KMS-11 (cell line): ENCODE measurements at regions not wholly inside any gene's neighbourhood (a gene's known extent, or its start where the extent isn't known, plus 50 kb on each side); places are given as distances from the start of the nearest gene placed in this dataset.

Experiments
- H2AFZ ChIP-seq: fragments of 200-600 bp; sonication (generic); 2 replicates; pipeline ENCODE4 v1.6.1; 2016; ENCODE audit warnings: antibody characterized with exemption, mixed run types, low read depth
- H3K27ac ChIP-seq: fragments of 200-600 bp; sonication (generic); 2 replicates; pipeline ENCODE4 v1.6.1; 2016; ENCODE audit warnings: mild to moderate bottlenecking, mixed run types
- H3K27me3 ChIP-seq: fragments of 200-600 bp; sonication (generic); 2 replicates; pipeline ENCODE4 v1.6.1; 2017; ENCODE audit warnings: mild to moderate bottlenecking, low read depth, mixed run types, moderate library complexity; ENCODE audit not compliant: insufficient read depth
- H3K36me3 ChIP-seq: fragments of 200-600 bp; sonication (generic); 2 replicates; pipeline ENCODE4 v1.6.1; 2017; ENCODE audit warnings: mild to moderate bottlenecking, mixed run types; ENCODE audit not compliant: insufficient read depth
- H3K4me1 ChIP-seq: fragments of 200-600 bp; sonication (generic); 2 replicates; pipeline ENCODE4 v1.6.1; 2016; ENCODE audit warnings: mild to moderate bottlenecking, low read depth, mixed run types; ENCODE audit not compliant: poor library complexity, severe bottlenecking
- H3K4me2 ChIP-seq: fragments of 200-600 bp; sonication (generic); 2 replicates; pipeline ENCODE4 v1.7.0; 2016; ENCODE audit warnings: mild to moderate bottlenecking, mixed run types
- H3K4me3 ChIP-seq: fragments of 200-600 bp; sonication (generic); IDR thresholded peaks from 2 replicates; pipeline ENCODE4 v1.6.1; 2017; ENCODE audit warnings: low read depth, low read length, mixed read lengths; ENCODE audit not compliant: insufficient read depth
- H3K79me2 ChIP-seq: fragments of 200-600 bp; sonication (generic); 2 replicates; pipeline ENCODE4 v1.6.1; 2016; ENCODE audit warnings: low read depth, mixed run types; ENCODE audit not compliant: insufficient read depth
- H3K9ac ChIP-seq: fragments of 200-600 bp; sonication (generic); 2 replicates; pipeline ENCODE4 v1.6.1; 2016; ENCODE audit warnings: mild to moderate bottlenecking, mixed run types
- H4K20me1 ChIP-seq: fragments of 200-600 bp; sonication (generic); 2 replicates; pipeline ENCODE4 v1.6.1; 2016; ENCODE audit warnings: mild to moderate bottlenecking, mixed run types; ENCODE audit not compliant: insufficient read depth
- CTCF ChIP-seq: fragments of 200-600 bp; sonication (generic); conservative IDR thresholded peaks from 2 replicates; pipeline ENCODE4 v1.6.1; 2017; ENCODE audit warnings: low read depth, mild to moderate bottlenecking, antibody characterized with exemption, low read length, moderate library complexity, mixed read lengths

GRCh38 chr13:26460648-26461047, 96.8 kb upstream of the WASF3 start:
- H3K4me3 ChIP-seq: no peak overlapping the region
- no peaks in the 10 kb centered on the region for H3K36me3 ChIP-seq
- H3K9ac ChIP-seq: no peak overlapping the region
- H4K20me1 ChIP-seq: no peaks in the 10 kb centered on the region
- no peak for TF ChIP-seq CTCF
- no peaks in the 10 kb centered on the region for H3K27me3 ChIP-seq
- no peak overlapping the region for H3K4me2 ChIP-seq
- no peak overlapping the region for H2AFZ ChIP-seq
- H3K79me2 ChIP-seq: no peaks in the 10 kb centered on the region
- H3K4me1 ChIP-seq: no peaks in the 10 kb centered on the region
- no peak overlapping the region for H3K27ac ChIP-seq

- no peak overlapping the region for H3K4me3 ChIP-seq
- no peak overlapping the region for H3K27ac ChIP-seq
- H3K79me2 ChIP-seq: no peaks in the 10 kb centered on the region
- no peak overlapping the region for H3K9ac ChIP-seq
- no peaks in the 10 kb centered on the region for H3K4me1 ChIP-seq
- H4K20me1 ChIP-seq: no peaks in the 10 kb centered on the region
- no peak overlapping the region for H2AFZ ChIP-seq
- H3K36me3 ChIP-seq: no peaks in the 10 kb centered on the region
- no peak for TF ChIP-seq CTCF
- no peaks in the 10 kb centered on the region for H3K27me3 ChIP-seq
- H3K4me2 ChIP-seq: no peak overlapping the region
These were observed 94.2 kb upstream of the WASF3 start for GRCh38 chr13:26463296-26463695.

- Histone ChIP-seq H3K4me2 (no peak overlapping the region), H3K9ac (no peak overlapping the region)
These were observed 93.6 kb upstream of the WASF3 start for GRCh38 chr13:26463848-26464247.

GRCh38 chr13:26465514-26465913, 92.0 kb upstream of the WASF3 start:
- H3K27me3 ChIP-seq: no peaks in the 10 kb centered on the region
- no peaks in the 10 kb centered on the region for H4K20me1 ChIP-seq
- H3K27ac ChIP-seq: no peak overlapping the region
- H3K4me2 ChIP-seq: no peak overlapping the region
- H3K9ac ChIP-seq: no peak overlapping the region
- H3K79me2 ChIP-seq: no peaks in the 10 kb centered on the region
- H2AFZ ChIP-seq: no peak overlapping the region
- H3K4me3 ChIP-seq: no peak overlapping the region
- no peaks in the 10 kb centered on the region for H3K4me1 ChIP-seq
- no peaks in the 10 kb centered on the region for H3K36me3 ChIP-seq
- no peak for TF ChIP-seq CTCF

More at GRCh38 chr13:26463848-26464247, 93.6 kb upstream of the WASF3 start:
- H3K4me1 ChIP-seq: no peaks in the 10 kb centered on the region
- no peaks in the 10 kb centered on the region for H3K79me2 ChIP-seq
- H4K20me1 ChIP-seq: no peaks in the 10 kb centered on the region
- TF ChIP-seq CTCF: no peak
- H3K36me3 ChIP-seq: no peaks in the 10 kb centered on the region
- no peak overlapping the region for H3K4me3 ChIP-seq
- H2AFZ ChIP-seq: no peak overlapping the region
- H3K27me3 ChIP-seq: no peaks in the 10 kb centered on the region
- H3K27ac ChIP-seq: no peak overlapping the region
